ACHN (cell line): ENCODE measurements at regions not wholly inside any gene's neighbourhood (a gene's known extent, or its start where the extent isn't known, plus 50 kb on each side); places are given as distances from the start of the nearest gene placed in this dataset.
A peak's percentile ranks its signal among the peaks of the same experiment; 100 is the strongest.

Source experiments
- DNase-seq: peaks from one replicate; pipeline ENCODE4 v3.0.0-alpha.2; 2015
- in situ Hi-C: cut with HindIII; loops from 2 replicates; pipeline ENCODE4 v1.10.0; 2017; ENCODE audit warnings: low sequenced_read_pairs, low pct_ligation_motif_present, low pct_unique_long_range_greater_than_20kb

DNA sequence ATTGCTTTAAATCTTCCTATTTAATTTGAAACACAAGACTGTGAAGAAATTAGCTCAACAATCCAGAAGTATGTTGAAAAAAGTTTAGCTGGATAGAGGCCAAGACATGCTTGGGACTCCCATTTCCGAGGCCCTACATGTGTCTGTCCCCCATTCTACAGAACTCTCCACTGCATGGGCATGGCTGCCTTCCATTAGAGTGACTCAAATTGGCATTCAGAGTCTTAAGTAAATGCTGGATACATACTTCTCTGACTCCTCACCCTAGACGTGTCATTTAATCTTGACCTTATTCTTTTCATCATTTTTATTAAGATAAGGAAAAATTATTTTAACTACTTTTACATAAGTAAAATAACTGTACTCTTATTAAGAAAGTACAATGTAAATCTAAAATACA is 530.4 kb upstream of the CDH9 start:
- no peak for DNase-seq
- in situ Hi-C loops = no loop called here

DNA sequence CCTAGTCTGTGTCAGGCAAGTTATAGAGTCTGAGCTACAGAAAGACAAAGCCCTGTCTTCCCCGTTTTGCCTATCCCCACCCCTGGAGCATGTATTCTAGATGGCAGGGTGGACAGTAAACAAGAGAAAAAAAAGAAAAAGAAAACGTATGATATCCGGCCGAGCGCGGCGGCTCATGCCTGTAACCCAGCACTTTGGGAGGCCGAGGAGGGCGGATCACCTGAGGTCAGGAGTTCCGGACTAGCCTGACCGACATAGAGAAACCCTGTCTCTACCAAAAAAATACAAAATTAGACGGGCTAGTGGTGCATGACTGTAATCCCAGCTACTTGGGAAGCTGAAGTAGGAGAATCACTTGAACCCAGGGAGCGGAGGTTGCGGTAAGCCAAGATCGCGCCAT is 523.0 kb upstream of the CDH9 start:
- in situ Hi-C loops = no loop called here
- DNase-seq = no peak

DNA sequence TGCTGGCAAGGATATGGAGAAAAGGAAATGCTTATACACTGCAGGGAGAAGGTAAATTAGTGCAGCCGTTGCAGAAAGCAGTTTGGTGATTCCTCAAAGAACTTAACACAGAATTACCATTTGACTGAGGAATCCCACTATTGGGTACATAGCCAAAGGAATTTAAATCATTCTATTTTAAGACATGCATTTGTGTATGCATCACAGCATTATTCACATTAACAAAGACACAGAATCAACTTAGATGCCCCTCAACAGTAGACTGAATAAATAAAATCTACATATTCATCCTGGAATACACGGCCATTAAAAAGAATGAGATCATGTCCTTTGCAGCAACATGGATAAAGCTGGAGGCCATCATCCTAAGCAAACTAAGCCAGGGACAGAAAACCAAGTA is 510.1 kb upstream of the CDH9 start:
- no peak for DNase-seq
- in situ Hi-C loops = no loop called here

DNA sequence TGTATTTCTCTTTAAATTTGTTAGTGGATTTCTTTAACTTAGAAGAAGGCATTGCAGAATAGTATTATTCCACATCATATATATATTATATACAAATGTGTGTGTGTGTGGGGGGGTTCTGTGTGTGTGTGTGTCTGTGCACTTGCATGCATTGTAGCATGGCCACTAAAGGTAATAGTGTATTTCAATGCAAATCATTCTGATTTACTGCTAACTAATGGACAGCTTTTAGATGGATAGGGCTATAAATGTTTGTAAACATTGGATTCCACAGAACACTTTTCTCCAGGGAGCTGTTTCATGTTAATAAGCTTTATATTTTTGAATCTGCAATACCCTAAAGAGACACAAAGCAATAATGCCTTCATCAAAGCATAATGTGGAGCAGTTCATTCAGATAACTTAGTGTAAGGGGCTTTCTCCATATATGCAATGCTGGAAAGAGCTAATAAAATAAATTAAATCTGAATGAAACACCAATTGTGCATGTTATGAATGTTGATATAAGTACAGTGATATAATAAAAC is 496.7 kb upstream of the CDH9 start:
- no peak for DNase-seq
- in situ Hi-C loops = no loop called here

DNA sequence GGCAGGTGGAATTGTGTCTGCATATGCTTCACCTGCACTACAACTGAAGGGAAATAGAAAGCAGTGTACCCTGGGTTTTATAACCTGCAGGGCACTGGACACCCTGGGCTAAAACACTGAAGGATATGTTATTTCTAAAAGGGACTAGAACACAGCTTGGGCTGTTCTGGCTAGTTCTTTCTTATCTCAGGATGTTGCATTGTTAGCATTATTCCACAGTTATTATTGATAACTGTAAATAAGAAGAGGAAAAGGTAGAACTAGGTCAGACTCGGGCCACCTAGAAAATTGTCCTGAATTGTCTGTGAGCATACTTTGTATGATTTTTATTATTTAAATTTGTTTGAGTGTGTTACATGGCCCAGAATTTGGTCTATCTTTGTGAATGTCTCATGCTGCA is 493.9 kb upstream of the CDH9 start:
- DNase-seq = no peak
- in situ Hi-C loops = no loop called here

DNA sequence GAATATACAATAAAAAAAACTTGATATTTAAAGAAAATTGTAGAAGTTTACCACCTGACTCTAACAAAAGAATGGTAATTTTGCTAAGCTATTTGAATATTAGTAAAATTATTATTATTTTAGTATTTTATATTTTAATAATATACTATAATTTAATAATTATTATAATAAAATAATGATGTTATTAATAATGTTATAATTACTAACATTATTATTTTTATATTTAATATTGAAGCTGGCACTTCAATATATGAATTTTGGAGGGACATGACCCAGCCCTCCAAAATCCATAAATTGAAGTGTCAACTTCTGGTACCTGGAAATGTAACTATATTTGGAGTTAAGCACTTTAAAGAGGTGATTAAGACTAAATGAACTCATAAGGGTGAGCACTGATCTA is 486.1 kb upstream of the CDH9 start:
- no peak for DNase-seq
- in situ Hi-C loops = no loop called here

DNA sequence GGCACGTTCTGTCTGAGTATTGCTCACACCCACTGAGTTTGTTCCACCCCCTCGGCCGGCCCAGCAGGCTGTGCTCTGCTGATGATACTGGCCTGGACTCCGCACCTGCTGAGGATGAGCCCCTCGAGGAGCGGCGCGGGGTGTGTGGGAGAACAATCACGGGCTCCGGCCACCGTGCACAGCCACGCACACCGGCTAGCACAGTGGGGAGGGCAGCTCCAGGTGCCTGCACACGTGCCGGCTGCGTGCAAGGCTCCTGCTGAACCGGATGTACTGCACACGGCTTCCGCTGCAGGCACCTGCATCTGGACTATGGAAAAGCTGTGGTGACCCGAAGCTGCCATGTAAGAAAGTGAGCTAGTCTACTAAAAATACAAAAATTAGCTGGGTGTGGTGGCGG is 485.2 kb upstream of the CDH9 start:
- in situ Hi-C loops = no loop called here
- no peak for DNase-seq

DNA sequence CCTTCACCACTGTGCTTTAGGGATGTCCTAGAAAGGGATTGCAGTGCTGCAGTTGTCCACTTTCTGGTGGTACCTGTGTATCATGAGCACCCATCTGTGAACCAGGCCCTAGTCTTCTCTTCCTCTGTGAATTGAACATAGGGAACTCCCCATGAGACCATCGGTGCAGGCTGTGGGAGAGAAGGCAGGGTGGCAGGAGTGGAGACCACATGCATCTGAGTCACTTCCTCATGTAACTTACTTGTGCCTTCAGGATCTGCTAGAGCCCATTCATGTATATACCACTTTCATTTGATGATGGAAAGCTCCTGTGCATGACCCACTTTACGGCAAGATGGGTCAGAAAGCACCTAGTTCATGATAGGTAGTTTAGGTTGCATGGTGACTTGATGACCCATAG is 478.1 kb upstream of the CDH9 start:
- no peak for DNase-seq
- in situ Hi-C loops = no loop called here

DNA sequence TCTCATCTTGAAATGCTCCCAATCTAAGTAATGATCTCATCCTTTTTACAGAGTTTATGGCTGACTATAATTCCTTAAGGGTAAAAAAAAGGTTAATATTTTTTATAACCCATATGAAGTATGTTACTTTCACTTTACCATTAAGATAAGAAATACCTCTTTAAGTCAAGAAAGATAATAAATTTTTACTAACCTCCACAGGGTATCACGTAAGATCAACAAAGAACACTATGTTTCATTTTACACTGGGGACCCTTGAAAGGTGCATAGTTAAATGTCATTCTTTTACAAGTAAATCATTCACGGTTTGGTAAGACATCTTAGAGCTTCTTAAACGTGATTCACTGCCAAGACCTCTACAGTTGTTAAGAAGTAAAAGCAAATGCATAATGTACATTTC is 472.7 kb upstream of the CDH9 start:
- DNase-seq = peak; percentile 43
- in situ Hi-C loops = no loop called here

DNA sequence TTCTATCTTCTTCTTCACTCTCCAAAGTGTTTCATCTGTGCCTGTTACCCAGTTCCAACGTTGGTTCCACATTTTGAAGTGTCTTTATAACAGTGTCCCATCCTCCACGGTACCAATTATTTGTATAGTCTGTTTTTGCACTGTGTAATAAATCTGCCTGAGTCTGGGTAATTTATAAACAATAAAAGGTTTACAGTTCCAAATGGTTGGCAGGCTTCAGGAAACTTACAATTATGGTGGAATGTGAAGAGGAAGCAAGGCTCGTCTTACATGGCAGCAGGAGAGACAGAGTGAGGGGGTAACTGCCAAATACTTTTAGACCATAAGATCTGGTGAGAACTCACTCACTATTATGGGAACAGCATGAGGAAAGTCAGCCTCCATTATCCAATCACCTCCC is 465.4 kb upstream of the CDH9 start:
- DNase-seq = no peak
- in situ Hi-C loops = no loop called here

DNA sequence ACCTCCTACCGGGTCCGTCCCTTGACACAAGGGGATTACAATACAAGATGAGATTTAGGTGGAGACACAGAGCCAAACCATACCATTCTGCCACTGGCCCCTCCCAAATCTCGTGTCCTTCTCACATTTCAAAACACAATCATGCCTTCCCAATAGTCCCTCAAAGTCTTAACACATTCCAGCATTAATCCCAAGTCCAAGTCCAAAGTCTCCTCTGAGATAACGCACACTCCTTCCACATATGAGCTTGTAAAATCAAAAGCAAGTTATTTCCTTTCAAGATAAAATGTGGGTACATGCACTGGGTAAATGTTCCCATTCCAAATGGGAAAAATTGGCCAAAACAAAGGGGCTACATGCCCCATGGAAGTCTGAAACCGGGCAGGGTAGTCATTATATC is 463.9 kb upstream of the CDH9 start:
- no peak for DNase-seq
- in situ Hi-C loops = no loop called here

DNA sequence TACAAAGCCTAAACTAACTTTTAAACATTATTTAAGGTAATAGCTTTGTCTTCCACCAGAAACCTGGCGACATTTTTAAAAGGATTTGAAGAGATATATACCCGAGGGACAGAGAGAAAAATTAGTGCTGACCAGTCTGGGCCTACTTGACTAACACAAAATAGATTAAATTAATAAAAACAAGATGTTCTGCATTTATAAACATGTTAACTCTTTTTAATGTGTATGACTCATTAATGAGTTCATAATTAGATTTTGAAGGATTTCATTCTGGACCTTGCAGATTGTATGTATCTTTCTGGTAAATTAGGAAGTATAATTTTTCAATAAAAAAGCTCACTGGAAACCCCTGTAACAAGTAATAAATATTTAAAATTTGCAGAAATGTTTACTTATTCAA is 459.1 kb upstream of the CDH9 start:
- in situ Hi-C loops = no loop called here
- DNase-seq = no peak

DNA sequence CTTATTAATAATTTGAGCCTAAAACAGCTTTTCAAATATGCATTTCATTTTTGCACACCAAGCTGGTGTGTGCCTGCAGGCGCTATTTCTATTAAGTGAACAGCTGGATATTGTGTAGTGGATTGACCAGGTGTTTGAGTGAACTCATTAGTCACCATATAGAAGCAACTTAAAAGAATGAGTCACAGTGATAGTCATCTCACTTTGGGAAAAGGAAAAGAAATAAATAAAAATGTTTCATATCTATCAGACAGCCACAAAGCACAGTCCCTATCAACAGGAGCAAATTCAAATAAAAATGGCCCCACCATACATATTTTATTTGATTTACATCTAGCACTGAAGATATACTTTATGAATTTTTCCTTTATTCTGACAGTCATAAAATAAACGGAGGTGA is 456.5 kb upstream of the CDH9 start:
- in situ Hi-C loops = no loop called here
- DNase-seq = no peak

DNA sequence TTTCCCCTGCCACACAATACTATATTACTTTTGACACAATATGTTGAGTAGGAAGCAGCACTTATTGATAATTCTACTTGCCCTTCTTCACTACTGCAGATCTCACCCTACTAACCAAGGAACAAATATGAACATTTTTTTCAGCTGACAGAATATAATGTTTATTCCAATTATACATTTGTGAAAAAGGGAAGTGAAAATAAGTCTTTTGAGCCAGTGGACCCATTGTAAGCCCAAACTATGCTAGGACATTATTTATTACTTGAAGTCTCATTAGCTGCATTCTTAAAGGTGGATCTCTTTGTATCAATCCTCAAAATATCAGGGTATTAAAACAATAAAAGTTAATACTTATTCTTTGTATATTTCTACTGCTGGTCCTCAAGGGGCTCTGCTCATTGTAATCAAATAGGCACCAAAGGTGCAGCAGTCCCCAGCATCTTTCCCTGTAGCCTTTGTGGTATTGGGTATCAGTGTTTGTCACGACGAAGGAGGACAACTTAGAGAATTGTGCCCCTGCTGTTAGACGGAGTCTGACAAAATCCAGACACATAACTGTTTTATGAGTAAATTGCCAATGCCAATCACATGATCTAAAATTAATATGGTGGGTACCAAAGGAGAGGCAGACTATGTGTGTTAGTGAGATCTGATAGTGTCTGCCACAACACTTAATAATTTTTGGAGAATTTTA is 453.5 kb upstream of the CDH9 start:
- in situ Hi-C loops = no loop called here
- DNase-seq = no peak

DNA sequence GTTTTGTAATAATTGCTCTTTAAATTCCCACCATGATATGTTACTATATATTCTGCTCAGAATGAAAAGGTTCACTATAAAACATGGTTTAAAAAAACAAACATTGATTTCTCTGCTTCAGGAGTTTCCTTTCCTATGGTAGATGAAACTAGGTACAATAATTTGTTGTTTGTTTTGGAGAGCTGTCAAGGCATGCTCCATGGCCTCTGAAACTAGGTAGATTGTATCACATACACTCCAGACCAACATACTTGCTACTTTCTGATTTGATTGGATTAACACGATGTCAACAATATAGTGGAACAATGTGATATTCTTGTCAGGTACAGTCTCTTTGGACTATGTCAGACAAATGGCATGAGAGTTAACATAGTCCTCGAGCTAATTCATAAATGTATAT is 452.7 kb upstream of the CDH9 start:
- DNase-seq = no peak
- in situ Hi-C loops = no loop called here

DNA sequence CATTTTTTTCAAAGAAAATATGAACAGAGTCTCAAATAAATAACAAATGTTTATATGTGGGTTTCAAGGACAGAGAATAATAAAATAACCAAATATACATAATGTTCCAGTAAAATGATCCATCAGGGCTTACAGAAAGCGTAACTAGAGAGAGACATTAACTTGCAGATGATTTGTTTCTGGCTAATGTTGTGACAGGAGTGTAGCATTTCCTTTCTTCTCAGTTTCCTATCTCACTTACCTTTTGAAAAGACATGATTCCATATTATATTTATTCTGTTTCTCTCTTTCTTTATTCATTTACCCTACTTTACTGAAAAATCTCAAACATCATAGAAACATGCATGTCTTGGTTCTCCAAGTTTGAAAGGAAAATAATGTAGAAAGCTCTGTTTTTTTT is 451.3 kb upstream of the CDH9 start:
- DNase-seq = no peak
- in situ Hi-C loops = no loop called here

DNA sequence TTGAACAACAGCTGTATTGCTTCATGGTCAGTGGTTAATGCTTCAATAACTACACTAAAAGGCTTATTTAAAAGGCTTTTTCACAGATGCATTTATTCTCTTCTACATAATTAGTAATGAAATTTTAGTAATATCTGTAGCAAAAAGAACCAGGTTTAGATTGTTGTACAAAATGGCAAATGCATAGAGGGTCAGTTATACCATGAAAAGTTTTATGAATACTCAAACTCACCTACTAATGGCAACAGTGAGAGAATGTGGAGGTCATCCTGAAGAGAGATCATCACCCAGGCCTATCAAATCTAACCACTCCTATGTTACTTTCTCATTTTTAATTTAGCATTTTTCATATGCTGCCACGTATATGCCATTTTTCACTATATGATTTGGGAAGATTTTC is 444.3 kb upstream of the CDH9 start:
- in situ Hi-C loops = no loop called here
- no peak for DNase-seq

DNA sequence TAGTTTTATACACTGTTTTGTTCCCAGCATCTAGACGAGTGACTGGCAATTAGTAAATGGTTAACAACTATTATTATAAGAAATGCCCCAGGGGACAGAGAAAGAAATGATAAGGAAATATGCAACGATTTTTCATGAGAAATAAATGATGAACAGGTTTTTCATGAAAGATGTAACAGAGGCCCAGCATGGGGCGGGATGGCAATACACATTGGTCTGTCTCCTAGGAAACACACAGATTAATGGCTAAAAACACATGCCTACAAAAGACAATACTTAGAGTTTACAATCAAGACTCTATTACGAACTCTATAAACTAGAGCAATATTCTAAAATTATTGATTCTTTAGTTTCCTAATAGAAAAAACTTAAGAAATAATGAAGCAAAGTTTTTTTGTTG is 441.5 kb upstream of the CDH9 start:
- DNase-seq = no peak
- in situ Hi-C loops = no loop called here

DNA sequence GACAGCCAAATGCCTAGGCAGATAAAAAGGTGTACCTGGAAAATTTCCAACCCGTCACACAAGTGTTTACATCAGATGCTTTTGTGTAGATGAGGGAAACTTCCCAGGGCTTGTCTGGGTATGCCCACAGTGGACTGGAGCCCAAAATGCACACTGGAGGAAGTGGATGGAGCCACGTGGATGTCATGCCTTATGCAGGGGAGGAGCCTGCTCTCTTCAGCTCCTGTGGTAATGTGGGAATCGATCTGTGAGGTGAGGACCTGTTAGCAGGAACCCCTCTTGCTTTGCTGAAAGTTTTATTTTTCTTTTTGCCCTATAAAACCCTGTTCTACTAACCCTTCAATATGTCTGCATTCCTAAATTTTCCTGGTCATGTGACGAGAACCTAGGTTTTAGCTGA is 439.2 kb upstream of the CDH9 start:
- DNase-seq = no peak
- in situ Hi-C loops = no loop called here

DNA sequence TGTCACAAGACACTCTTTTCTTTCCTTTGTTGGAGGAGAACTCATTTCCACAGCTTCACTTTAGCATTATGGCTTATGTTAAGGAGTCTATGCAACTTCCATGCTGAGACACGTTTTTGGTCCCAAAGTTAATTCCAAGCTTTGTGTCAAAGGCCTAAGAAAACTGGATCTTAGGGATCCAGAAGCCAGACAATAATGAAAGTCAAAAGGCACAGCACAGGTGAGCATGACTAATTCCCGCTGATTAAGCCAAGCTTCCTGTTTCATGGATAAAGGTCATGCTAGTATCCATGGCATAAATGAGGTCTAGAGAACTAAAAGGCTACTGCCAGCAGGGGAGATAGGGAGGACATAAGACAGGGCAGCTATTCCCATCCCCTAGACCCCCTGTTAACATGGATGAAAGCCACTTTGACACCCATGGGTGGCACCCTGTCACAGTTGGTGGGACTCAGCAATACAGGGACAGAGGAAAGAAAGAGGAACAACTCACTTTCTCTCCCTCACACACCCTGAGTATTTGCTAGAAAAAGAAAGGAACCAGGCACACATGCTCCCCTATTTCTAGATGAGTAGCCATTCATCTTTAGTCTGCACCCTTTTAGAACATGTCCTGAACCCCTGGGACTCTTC is 438.1 kb upstream of the CDH9 start:
- in situ Hi-C loops = no loop called here
- DNase-seq = no peak
